WTC11 (cell line): ENCODE measurements at regions not wholly inside any gene's neighbourhood (a gene's known extent, or its start where the extent isn't known, plus 50 kb on each side); places are given as distances from the start of the nearest gene placed in this dataset.

Experiments
- ATF2 ChIP-seq: sonication (generic); formaldehyde crosslinking; IDR thresholded peaks from 2 replicates; pipeline ENCODE4 v1.8.1; 2022; ENCODE audit warnings: low read depth, missing genetic modification reagents, borderline replicate concordance
- CTCF ChIP-seq: fragments of 200-600 bp; IDR thresholded peaks from 2 replicates; pipeline ENCODE4 v1.8.0; 2022; ENCODE audit warnings: antibody characterized with exemption
- SMAD3 ChIP-seq: sonication (generic); formaldehyde crosslinking; IDR thresholded peaks from 2 replicates; pipeline ENCODE4 v1.8.0; 2022; ENCODE audit warnings: missing genetic modification reagents, mild to moderate bottlenecking, borderline replicate concordance

GRCh38 chr4:148787285-148787684 lies 345.1 kb upstream of the NR3C2 start:
- TF ChIP-seq CTCF (no peak), ATF2 (no peak), SMAD3 (CRISPR knock-in tag) (no peak)
